NCI-H2029 (cell line): ENCODE measurements at regions not wholly inside any gene's neighbourhood (a gene's known extent, or its start where the extent isn't known, plus 50 kb on each side); places are given as distances from the start of the nearest gene placed in this dataset.

Source experiments
- DNase-seq: peaks from one replicate; lab custom pipeline; 2025; lab: John Stamatoyannopoulos, UW

GRCh38 chr5:89133129-89133528, 250.1 kb upstream of the MEF2C start:
- no peak for DNase-seq

DNA sequence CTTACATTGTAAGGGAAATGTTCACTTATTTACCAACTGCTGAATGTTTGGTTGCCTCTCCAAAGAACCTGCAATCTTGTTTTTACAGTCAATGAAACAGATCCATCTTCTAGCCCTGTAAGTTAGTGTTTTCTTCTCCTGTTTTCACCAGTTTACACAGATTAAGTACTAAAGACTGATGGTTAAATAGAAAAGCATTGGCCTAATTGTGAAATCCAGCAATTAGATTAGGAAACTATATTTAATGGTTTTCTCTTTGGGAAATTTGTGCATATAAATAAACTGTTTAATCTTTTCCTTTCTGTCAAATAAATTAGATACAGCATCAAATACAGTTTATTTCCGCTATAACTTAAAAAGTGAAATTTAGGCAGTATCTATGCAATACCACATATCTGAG, 247.9 kb upstream of the MEF2C start:
- no peak for DNase-seq

GRCh38 chr5:89129941-89130340, 247.0 kb upstream of the MEF2C start:
- DNase-seq, result no peak

DNA sequence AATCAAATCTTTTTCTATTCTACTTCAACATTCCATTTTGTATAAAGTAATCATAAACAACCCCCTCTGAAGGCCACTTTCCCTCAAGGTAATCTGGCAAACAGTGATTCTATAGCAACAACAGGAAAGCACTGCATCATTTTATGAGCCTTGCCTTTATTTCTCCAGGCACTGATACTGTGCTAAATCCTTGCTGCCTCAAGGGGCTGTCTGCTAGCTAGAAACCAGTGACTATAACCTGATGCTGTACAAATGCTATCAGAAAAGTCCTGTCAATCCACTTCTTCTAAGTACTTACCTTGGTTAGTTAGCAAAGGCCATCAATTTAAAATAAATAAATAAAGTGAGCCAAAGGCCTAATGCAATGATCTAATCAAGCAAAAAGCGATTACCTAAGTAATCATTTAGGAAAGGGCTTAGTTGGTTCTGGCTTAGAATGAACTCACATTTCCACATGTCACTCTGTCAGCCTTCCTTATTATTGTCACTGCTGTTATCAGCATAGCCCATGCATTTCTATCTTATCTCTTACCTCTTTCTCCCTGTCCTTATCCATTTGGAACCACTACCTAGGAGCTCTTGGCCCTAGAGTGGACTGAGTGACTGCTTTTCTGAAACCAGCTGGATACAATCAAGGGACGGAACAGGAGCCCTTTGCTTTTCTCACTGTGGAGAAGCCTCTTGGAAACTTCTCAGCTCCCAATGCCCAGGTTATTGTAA, 246.1 kb upstream of the MEF2C start:
- no peak for DNase-seq

DNA sequence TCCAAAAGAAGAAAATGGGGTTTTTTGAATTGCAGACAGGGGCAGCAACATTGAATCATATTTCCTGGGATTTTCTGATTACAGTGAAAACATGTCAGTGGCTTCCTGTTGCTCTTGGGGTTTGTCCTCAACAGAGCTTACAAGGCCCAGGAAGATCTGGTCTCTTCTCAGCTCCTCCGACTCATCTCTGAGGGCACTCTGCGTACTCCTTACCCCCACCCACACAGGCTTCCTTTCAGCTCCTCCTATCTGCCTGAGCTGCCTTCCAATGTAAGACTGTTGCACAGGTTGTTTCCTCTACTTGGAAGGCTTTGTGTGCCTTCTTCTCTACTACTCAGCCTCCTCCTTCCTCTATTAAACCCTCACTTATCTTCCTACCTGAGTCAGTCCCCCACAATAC, 245.1 kb upstream of the MEF2C start:
- no peak for DNase-seq

GRCh38 chr5:89127191-89127590, 244.2 kb upstream of the MEF2C start:
- no peak for DNase-seq

GRCh38 chr5:89125372-89125771, 242.4 kb upstream of the MEF2C start:
- DNase-seq, result no peak

DNA sequence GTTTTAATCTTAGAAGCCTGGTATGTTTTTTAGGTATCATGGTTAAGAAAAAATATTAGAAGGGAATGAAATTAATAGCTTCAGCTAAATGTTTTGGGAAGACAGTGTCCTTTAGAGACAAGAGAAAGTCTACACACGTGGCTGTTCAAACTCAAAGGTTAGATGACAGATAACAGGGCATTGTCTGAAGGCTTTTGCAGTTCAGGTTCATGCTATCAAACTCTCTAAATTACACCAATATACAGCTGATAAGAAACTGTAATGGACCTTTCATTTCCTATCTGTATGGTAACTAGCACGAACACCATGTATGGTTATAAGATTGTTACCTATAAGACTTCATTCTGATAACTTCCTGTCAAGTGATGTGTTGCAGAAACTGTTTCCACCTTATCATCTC, 240.6 kb upstream of the MEF2C start:
- DNase-seq, result no peak

- no peak for DNase-seq
Measured at GRCh38 chr5:89120719-89121118, 237.7 kb upstream of the MEF2C start.

DNA sequence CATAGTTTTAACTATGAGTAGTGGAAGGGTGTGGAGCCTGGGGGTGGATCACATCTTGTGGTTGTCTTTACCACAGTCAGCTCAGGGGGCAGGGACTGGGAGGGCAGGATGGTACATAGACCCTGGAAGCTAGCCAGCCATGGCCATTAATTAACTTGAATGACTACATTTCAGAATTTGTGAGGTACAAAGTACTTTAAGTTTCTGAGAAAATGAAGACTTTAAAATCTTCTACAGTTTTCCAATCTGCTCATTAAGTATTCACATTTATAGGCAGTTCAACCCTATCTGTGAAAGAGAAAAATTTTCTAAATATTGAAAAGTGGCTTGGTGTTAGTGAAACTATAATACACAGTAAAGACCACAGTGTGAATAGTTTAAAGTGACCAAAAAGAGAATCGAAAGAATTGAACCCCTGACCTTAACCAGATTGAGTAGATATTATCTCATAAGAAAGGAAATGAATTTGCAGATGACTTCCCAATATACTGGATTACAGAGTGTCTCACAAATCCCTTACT, 234.2 kb upstream of the MEF2C start:
- no peak for DNase-seq

GRCh38 chr5:89110916-89111646, 228.1 kb upstream of the MEF2C start:
- no peak for DNase-seq

DNA sequence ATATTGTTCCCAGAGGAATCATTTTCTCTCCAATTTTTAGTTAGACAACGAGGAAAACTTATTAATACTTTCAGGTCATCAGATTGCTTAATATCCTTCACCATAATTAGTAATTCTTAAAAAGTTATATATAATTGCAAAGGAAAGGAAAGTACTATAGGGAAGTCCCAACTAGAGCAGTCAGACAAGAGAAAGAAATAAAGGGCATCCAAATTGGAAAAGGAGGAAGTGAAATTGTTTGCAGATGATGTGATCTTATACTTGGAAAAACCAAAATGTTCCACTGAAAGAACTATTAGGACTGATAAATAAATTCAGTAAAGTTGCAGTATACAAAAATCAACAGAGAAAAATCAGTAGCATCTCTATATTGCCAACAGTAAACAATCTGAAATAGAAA, 223.5 kb upstream of the MEF2C start:
- no peak for DNase-seq

DNA sequence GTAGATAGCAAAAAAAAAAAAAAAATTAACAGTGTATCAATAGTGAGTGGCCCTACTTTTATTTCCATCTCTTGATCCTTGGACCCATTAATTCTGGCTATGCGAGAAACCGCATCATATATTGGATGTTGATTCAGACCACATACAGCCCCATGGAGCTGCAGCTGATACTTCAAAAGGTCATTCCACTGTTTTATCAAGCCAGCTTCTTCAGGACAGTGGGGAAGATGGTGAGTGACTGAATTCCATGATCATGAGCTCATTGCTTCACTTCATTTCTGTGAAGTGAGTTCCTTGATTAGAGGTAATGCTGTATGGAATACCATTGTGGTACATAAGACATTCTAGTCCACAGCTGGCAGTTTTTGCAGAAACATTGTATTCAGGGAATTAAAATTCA, 222.9 kb upstream of the MEF2C start:
- DNase-seq, result no peak

DNA sequence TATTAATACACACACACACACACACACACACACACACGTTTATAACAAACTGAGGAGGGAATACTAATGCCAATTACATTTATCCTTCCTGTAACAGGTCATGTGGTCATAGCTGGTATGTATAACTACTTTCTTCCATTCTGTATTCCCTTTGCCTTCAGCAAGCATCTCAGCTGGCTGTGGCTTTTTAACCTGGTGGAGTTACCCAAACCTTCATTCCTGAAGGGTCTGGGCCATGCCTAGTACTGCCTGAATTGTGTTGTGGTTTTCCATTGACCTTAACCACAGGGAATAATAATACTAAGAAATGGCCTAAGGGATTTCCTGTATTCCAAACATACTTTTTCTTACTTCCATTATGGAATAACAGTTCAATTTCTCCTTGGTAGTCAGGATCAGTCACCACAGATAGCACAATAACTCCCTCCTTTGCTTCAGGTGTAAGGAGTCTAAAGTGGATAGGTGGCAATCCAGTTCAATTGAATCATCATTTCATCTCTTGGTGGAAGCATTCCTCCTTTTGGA, 222.2 kb upstream of the MEF2C start:
- no peak for DNase-seq

DNA sequence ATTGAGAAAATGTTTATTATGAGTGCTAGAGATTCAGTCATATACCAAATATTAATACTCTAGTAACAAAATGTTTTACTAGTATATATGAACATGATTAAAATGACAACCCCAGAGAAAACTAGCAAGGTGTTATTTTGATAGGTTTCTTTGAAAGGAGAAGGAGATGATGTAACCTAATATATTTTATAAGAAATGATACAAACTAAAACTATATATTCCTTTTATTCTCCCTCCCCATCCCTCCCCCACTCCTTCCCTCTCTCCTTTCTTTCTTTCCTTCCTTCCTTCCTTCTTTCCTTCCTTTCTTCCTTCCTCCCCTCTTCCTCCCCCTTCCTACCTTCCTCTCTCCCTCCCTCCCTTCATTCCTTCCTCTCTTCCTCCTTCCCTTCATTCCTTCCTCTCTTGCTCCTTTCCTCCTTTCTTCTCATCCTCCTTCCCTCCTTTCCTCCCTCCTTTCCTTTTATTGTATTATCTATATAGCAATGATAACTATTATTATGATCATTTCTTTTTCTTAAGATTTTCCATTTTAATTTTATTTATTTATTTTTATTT, 215.3 kb upstream of the MEF2C start:
- no peak for DNase-seq

GRCh38 chr5:89097103-89097502, 214.1 kb upstream of the MEF2C start:
- DNase-seq, result no peak

DNA sequence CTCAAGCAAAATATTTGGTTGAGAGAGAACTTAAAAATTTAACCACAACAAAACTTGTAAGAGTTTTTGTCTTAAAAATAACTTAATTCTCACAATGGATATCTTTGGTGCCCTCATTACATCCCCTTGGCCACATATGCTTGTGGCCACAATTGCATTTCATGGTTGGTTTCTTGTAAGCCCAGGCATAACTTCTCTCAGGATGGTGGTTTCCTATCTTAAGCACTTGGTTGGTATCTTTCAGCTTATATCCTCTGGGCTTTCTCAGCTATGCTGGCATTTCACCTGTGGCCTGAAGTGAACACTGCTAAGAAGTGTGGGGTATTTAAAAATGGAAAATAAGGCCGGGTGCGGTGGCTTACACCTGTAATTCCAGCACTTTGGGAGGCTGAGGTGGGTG, 212.4 kb upstream of the MEF2C start:
- no peak for DNase-seq

DNA sequence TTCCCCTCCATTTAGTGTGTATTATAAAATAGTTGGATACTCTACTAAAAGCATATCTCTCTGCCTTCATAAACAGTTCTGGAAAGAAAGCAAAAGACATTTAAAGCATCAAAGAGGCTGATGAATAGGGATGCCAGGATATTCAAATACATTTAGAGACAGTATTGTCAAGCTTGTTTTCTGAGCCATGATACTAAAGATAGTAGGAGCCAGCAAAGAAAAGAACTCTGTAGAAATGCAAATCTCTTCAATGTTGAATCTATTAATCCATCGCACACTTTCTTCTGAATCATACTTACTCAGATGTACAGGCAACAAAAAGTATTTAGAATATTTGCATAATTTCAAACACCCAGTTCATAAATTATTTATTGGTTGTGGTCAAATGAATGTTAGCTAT, 207.1 kb upstream of the MEF2C start:
- DNase-seq, result no peak

GRCh38 chr5:89087551-89088318, 204.8 kb upstream of the MEF2C start:
- DNase-seq, result no peak

- DNase-seq, result no peak
Measured at GRCh38 chr5:89087128-89087527, 204.1 kb upstream of the MEF2C start.

GRCh38 chr5:89086390-89087086, 203.6 kb upstream of the MEF2C start:
- DNase-seq, result no peak

DNA sequence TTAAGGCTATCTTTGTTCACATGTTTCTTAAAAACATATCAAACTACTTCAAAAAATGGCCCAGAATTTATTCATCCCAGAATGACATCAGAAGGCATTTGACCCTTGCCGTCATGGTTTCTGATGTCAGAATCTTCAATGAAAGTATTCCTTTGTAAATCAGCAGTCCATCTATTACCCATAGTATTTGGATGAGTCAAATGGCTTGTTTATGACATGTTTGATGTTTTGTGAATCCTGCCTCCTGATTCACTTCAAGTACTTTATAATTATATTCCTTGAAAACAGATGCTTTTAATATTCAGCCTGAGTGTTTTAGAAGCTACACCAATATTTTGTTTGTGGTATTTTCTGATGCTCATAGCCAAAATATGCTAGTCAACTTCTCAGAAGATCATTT, 200.8 kb upstream of the MEF2C start:
- DNase-seq, result no peak
